Trophoblast cell (in vitro differentiated cells and primary cell): ENCODE measurements at regions not wholly inside any gene's neighbourhood (a gene's known extent, or its start where the extent isn't known, plus 50 kb on each side); places are given as distances from the start of the nearest gene placed in this dataset.
"Not testable (repeated sequence)": the region's sequence is repeated elsewhere in the genome, so short reads cannot be mapped to it uniquely, and the experiment has no call there.

Experiments
- DNase-seq, 2 donors: peaks; one replicate each; pipeline ENCODE4 v3.0.0-alpha.2; 2016
- H2AFZ ChIP-seq: 2 replicates; pipeline ENCODE4 v1.6.1; 2013; ENCODE audit warnings: low read length, moderate library complexity, mild to moderate bottlenecking; ENCODE audit not compliant: insufficient read depth, poor library complexity
- H2AK5ac ChIP-seq: 2 replicates; pipeline ENCODE4 v1.6.1; 2013; ENCODE audit warnings: mild to moderate bottlenecking, low read length
- H2BK120ac ChIP-seq: 2 replicates; pipeline ENCODE4 v1.6.1; 2013; ENCODE audit warnings: low read length, mild to moderate bottlenecking, moderate library complexity; ENCODE audit not compliant: insufficient read depth, poor library complexity
- H2BK12ac ChIP-seq: 2 replicates; pipeline ENCODE4 v1.6.1; 2013; ENCODE audit warnings: mild to moderate bottlenecking, low read length, moderate library complexity
- H2BK5ac ChIP-seq: 2 replicates; pipeline ENCODE4 v1.6.1; 2013; ENCODE audit warnings: low read length, low read depth, moderate library complexity, mild to moderate bottlenecking; ENCODE audit not compliant: poor library complexity
- H3K14ac ChIP-seq: 2 replicates; pipeline ENCODE4 v1.6.1; 2013; ENCODE audit warnings: mild to moderate bottlenecking, low read length
- H3K18ac ChIP-seq: 2 replicates; pipeline ENCODE4 v1.6.1; 2013; ENCODE audit warnings: mild to moderate bottlenecking, low read length
- H3K23ac ChIP-seq: 2 replicates; pipeline ENCODE4 v1.6.1; 2013; ENCODE audit warnings: low read length
- H3K27ac ChIP-seq: 2 replicates; pipeline ENCODE4 v1.5.1; 2013; ENCODE audit warnings: low read depth, mild to moderate bottlenecking, inconsistent platforms, low read length, moderate library complexity
- H3K27me3 ChIP-seq: 2 replicates; pipeline ENCODE4 v1.6.1; 2013; ENCODE audit warnings: inconsistent platforms, mild to moderate bottlenecking, low read length, moderate library complexity; ENCODE audit not compliant: insufficient read depth
- H3K36me3 ChIP-seq, 2 experiments: 1 replicate in 1 of 2; 2 replicates in 1 of 2; pipeline ENCODE4 v1.6.1; 2013; ENCODE audit warnings: low read length in 2 of 2, mild to moderate bottlenecking in 2 of 2, moderate library complexity in 1 of 2; ENCODE audit not compliant: insufficient read depth in 2 of 2, control insufficient read depth in 1 of 2
- H3K4ac ChIP-seq: 2 replicates; pipeline ENCODE4 v1.6.1; 2013; ENCODE audit warnings: low read depth, mild to moderate bottlenecking, low read length, moderate library complexity
- H3K4me1 ChIP-seq, 2 experiments: 1 replicate in 1 of 2; 2 replicates in 1 of 2; pipeline ENCODE4 v1.6.1; 2013; ENCODE audit warnings: low read length in 2 of 2, mild to moderate bottlenecking in 2 of 2, moderate library complexity in 1 of 2; ENCODE audit not compliant: insufficient read depth in 2 of 2, control insufficient read depth in 1 of 2
- H3K4me2 ChIP-seq: 2 replicates; pipeline ENCODE4 v1.6.1; 2013; ENCODE audit warnings: inconsistent platforms, mild to moderate bottlenecking, low read length, moderate library complexity
- H3K4me3 ChIP-seq: 2 replicates; pipeline ENCODE4 v1.5.1; 2013; ENCODE audit warnings: mild to moderate bottlenecking, low read depth, low read length, inconsistent platforms
- H3K79me1 ChIP-seq: one replicate; pipeline ENCODE4 v1.6.1; 2013; ENCODE audit warnings: low read length
- H3K79me2 ChIP-seq: 2 replicates; pipeline ENCODE4 v1.6.1; 2013; ENCODE audit warnings: low read length, mild to moderate bottlenecking; ENCODE audit not compliant: control insufficient read depth, insufficient read depth, poor library complexity
- H3K9ac ChIP-seq: 2 replicates; pipeline ENCODE4 v1.6.1; 2013; ENCODE audit warnings: mild to moderate bottlenecking, low read length
- H3K9me3 ChIP-seq: 2 replicates; pipeline ENCODE4 v1.6.1; 2013; ENCODE audit warnings: low read depth, mild to moderate bottlenecking, control low read depth, inconsistent platforms, low read length; ENCODE audit not compliant: insufficient read depth
- H4K12ac ChIP-seq: 2 replicates; pipeline ENCODE4 v1.6.1; 2013; ENCODE audit warnings: low read depth, mild to moderate bottlenecking, low read length, moderate library complexity
- H4K8ac ChIP-seq: 2 replicates; pipeline ENCODE4 v1.6.1; 2013; ENCODE audit warnings: low read depth, mild to moderate bottlenecking, low read length, moderate library complexity
- H4K91ac ChIP-seq: one replicate; pipeline ENCODE4 v1.6.1; 2013; ENCODE audit warnings: low read depth, mild to moderate bottlenecking, low read length, moderate library complexity
- WGBS: extraction: QIAGEN DNeasy Blood & Tissue Kit; methylation state at CpG from one replicate; pipeline ENCODE4 v1.1.7; 2013; ENCODE audit warnings: missing lambda C conversion rate; ENCODE audit not compliant: insufficient read length, insufficient coverage; ENCODE audit errors: extremely low coverage; 5-methylcytosine and 5-hydroxymethylcytosine counted together

DNA sequence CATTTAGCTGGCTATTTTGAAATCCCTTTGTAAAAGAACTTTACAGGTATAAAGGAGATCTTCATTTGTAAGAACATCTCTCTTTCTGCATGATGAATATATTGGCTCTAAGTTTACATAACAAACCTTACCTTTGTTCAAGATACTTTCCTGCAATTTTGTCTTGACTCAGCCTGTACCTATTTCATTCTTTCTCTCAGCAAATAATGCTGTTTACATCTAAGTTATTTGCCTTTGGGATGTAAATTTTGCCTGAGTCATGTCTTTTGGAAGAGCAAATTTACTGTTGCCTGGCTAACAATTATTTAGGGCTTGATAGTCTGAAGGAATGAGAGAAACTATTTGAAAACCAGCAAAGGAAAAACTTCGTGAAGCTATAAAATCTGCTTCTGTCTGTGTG lies 210.4 kb upstream of the TGIF2LY start:
- DNase-seq, H3K36me3 ChIP-seq, H3K4ac ChIP-seq, H4K12ac ChIP-seq, H3K9me3 ChIP-seq, H2AK5ac ChIP-seq, H2BK12ac ChIP-seq, H3K27ac ChIP-seq, H3K4me3 ChIP-seq, H3K23ac ChIP-seq, H4K8ac ChIP-seq, H3K4me1 ChIP-seq, H3K18ac ChIP-seq, H2BK5ac ChIP-seq, H3K9ac ChIP-seq, H3K79me1 ChIP-seq, H2BK120ac ChIP-seq, H2AFZ ChIP-seq, H3K14ac ChIP-seq, H3K4me2 ChIP-seq, H3K27me3 ChIP-seq, H3K79me2 ChIP-seq, H4K91ac ChIP-seq: not testable (repeated sequence)
- no CpG with 5 or more reads among the region's 1 CpG for WGBS

DNA sequence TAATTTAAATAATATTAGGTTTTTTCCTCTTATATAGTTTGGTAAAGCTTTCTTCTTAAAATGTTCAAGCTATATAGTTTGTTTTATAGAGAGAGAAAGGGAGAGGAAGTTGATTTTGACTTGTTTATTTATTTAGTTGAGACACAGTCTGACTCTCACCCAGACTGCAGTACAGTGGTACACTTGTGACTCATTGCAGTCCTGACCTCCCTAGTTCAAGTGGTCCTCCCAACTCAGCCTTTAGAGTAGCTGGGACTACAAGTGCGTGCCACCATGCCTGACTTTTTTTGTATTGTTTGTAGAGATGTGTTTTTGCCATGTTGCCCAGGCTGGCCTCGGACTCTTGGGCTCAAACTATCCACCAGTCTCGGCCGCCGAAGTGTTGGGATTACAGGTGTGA lies 187.4 kb upstream of the TGIF2LY start:
- not testable (repeated sequence) for H3K4me3 ChIP-seq, H3K4me1 ChIP-seq, H3K4ac ChIP-seq, H3K4me2 ChIP-seq, H2AFZ ChIP-seq, H3K18ac ChIP-seq, H4K12ac ChIP-seq, H2BK5ac ChIP-seq, H4K91ac ChIP-seq, H3K36me3 ChIP-seq, DNase-seq, H3K79me1 ChIP-seq, H3K27ac ChIP-seq, H2BK12ac ChIP-seq, H3K79me2 ChIP-seq, H3K9ac ChIP-seq, H3K23ac ChIP-seq, H2AK5ac ChIP-seq, H2BK120ac ChIP-seq, H4K8ac ChIP-seq, H3K9me3 ChIP-seq, H3K14ac ChIP-seq, H3K27me3 ChIP-seq
- no CpG with 5 or more reads among the region's 5 CpGs for WGBS

DNA sequence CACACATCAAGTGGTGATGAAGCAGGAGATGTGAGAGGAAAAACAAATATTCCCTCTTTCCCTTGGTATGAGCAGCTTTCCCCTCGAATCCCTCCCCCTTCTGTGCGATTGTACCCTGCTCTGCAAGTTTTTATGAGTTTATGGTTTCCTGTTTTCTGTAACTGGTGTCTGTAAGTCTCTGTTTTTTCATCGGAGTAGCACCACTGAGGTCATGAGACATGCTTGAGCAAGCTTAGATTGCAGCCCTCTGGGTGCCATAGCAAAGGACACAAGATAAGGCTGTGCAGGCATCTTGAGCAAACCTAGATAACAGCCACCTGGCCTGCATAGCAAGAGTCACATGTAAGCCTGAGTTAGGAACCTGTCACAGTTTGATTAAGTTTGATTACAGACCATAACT lies 174.6 kb upstream of the TGIF2LY start:
- not testable (repeated sequence) for H2AK5ac ChIP-seq, H4K91ac ChIP-seq, H3K79me1 ChIP-seq, H3K79me2 ChIP-seq, H3K27ac ChIP-seq, H3K9ac ChIP-seq, H2AFZ ChIP-seq, H3K4me2 ChIP-seq, H3K14ac ChIP-seq, H2BK5ac ChIP-seq, H3K27me3 ChIP-seq, H3K23ac ChIP-seq, H3K4me1 ChIP-seq, H3K36me3 ChIP-seq, H2BK12ac ChIP-seq, H3K4me3 ChIP-seq, H4K12ac ChIP-seq, H3K18ac ChIP-seq, H4K8ac ChIP-seq, H3K9me3 ChIP-seq, H2BK120ac ChIP-seq, H3K4ac ChIP-seq
- WGBS: no CpG with 5 or more reads among the region's 3 CpGs
- DNase-seq: peak in 1 of 2 donors; percentile 71

DNA sequence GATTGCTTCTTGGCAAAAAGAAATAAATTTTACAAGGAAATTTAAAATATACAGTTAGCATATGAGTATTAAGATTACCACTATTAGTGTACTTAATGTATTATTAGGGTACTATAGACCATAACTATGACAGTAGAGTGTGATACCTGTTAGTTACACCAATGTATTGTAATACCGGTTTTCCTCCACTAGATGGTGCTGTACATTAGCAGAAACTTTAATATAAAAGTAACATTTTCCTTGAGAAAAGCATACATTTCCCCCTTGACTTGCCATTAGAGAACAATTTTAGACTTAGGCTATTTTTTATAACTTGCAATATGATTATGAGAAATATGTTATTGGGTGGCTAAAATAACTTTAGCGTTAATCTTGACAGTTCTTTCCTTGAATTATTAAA lies 173.3 kb upstream of the TGIF2LY start:
- H3K27me3 ChIP-seq, H3K36me3 ChIP-seq, H3K79me2 ChIP-seq, H4K8ac ChIP-seq, H3K23ac ChIP-seq, H3K4ac ChIP-seq, H2BK5ac ChIP-seq, H3K14ac ChIP-seq, H3K4me3 ChIP-seq, DNase-seq, H2AFZ ChIP-seq, H2BK12ac ChIP-seq, H3K9ac ChIP-seq, H3K4me2 ChIP-seq, H4K12ac ChIP-seq, H2AK5ac ChIP-seq, H4K91ac ChIP-seq, H3K27ac ChIP-seq, H3K18ac ChIP-seq, H3K79me1 ChIP-seq, H3K4me1 ChIP-seq, H2BK120ac ChIP-seq, H3K9me3 ChIP-seq: not testable (repeated sequence)
- WGBS: no CpG with 5 or more reads among the region's 2 CpGs
